GM21390 (cell line): ENCODE measurements at regions not wholly inside any gene's neighbourhood (a gene's known extent, or its start where the extent isn't known, plus 50 kb on each side); places are given as distances from the start of the nearest gene placed in this dataset.

Experiments
- ATAC-seq: cut with Tn5 transposase; IDR thresholded peaks from one replicate; pipeline ENCODE4 v1.9.1; 2021; ENCODE audit not compliant: unreplicated experiment

DNA sequence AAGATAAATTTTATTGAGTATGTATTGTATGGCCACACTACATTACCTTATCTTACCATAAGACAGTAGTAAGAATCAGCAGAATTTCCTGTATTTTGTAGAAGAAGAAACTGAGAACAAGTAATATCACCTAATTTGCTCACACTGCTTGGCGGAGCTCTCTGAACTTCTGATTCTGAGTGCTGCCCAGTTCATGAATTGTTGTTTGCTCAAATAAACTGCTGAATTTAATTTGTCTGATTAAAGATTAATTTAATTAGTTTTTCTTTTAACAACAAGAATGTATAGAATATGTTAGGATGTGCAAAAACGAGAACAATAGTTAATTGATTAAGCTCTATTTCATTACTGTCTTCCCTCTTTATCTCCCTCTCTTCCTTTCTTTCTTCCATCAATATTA lies 100.1 kb upstream of the ERBB4 start:
- ATAC-seq: no peak

DNA sequence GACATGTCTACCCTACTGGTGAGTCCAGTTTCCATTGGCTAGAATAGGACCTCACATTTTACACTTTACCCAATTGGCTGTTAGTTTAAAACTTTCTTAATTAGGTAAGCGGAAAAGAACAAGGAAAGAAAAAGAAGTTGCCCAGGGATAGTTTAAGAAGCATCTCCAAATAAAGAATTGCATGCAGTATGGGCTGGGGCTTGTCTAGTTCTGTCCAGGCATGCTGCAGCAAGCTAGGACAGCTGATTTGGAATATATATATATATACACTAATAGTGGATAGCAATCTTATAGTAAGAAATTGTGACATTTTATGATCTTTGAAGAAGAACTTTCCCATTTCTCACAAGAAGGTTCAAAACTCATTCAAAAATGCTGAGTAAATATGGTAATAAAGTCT lies 90.0 kb upstream of the ERBB4 start:
- no peak for ATAC-seq

DNA sequence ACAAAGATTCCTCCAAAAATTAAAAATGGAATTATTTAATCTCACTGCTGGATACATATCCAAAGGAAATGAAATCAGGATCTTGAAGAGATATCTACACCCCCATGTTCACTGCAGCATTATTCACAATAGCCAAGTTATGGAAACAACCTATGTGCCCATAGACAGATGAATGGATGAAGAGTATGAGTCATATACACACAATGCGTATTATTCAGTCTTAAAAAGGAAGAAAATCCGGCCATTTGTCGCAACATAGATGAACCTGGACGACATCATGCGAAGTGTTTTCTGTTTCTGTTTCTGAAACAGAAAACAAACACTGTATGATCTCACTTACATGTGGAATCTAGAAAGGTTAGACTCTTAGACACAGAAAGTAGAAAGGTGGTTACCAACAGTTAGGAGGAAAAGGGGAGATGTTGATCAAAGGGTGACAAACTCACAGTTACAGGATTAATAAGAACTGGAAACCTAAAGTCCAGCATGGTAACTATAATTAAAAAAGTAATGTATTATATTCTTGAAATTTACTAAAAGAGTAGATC lies 87.8 kb upstream of the ERBB4 start:
- ATAC-seq: no peak

DNA sequence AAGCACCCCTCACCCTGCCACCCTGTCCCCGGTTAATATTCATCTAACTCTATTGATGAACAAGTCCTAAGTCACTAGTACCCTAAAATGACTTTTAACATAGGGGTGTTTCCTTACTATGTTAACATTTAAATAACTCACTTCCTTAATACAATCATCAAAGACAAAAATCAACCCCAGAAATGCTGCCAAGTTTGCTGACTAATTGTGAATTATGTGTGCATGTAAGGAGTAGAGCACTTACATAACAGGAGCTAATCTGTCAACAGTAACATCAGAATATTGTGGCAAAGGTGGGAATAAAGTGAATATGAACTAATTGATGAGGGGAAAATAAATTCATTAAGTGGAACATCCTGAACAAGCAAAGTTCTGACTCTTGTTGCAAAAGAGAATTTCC lies 81.4 kb upstream of the ERBB4 start:
- no peak for ATAC-seq

DNA sequence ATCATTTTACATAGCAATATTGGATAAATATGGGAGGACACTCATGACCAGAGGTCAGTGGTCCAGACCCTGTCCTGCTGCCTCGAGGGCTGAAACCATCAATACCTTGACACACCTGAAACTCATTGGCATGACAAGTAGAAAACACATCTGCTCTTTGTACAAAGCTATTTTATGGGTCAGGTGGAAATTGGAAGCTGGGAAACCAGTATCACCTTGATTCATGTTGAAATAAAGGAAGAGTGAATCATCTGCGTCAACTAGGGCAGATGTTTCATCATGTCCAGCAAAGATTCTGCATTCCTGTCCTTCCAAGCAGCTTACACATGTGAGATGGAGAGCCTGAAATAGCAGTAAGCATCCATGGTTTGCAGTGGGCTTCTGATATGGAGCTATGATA lies 80.0 kb upstream of the ERBB4 start:
- ATAC-seq: no peak

DNA sequence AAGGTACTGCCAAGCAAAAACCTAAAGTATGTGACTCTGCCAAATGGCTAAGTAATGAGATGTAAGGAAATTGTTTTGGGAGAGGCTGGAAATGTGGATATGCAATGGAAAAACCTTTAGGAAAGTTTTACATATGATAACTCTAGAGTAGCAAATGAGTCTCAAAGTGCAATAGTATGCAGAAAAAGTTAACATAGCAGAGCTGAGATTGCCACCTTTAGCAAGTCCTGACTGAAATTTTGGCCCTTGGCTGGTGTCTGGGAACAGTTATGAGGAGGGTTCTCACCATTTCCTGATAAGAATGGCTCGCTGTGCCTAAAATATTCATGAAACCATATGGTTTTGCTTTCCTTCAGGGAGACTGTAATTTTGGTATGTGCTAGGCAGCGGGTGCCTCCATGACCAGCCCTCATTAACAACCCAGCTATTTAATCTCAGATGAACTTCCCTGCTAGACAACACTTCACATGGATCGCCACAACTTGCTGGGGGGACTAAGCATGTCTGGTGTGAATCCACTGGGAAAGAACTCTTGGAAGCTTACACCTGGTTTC lies 72.3 kb upstream of the ERBB4 start:
- ATAC-seq: no peak

DNA sequence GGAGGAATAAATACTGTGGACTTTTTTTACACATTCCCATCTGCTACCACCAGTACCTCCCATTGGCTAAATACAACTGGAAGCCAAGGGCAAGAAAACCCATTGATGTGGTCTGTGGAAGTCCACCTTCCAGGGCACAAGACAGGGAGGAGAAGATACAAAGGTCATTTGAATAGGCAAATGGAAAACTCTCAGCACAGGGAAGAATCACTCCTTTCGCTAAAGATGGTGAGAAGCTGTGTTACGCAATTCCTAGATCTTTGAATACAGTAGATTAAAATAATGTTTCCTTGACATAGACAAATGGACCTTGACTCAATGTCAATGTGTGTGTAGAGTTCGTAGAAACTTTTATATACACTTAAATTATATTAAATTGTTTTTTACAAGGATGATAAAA lies 70.9 kb upstream of the ERBB4 start:
- no peak for ATAC-seq

DNA sequence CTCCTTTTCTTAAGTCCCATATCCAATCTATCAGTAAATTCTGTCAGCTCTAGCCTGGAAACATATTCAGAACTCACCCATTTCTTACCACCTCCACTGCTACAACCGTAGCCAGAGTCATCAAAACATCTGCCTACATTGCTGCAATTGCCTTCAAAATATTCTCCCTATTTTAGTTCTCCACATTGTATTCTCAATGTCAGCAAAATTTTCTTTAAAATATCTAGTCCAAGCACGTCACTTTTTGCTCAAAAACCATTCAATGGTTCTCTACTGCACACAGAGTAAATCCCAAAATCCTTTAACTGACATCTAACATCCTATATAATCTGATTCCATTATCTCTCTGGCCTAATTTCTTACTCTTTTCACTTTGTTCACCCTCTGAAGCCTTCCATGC lies 68.5 kb upstream of the ERBB4 start:
- ATAC-seq: no peak

DNA sequence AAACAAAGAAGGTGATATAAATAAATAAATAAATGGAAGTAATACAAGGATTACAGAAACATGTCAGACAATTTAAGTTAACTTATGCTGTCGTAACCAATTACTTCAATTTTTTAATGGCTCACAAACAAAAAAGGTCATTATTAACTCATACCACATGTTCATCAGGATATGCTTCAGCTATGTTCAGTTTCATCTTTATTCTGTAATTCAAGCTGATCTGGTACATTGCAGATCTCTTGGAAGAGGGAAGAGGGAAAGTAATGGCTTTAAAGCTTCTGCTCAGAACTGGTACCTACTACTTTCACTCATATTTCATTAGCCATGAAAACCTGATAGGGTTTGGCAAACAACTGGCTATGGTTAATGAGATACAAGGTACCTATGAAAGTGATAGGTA lies 67.6 kb upstream of the ERBB4 start:
- ATAC-seq: no peak

DNA sequence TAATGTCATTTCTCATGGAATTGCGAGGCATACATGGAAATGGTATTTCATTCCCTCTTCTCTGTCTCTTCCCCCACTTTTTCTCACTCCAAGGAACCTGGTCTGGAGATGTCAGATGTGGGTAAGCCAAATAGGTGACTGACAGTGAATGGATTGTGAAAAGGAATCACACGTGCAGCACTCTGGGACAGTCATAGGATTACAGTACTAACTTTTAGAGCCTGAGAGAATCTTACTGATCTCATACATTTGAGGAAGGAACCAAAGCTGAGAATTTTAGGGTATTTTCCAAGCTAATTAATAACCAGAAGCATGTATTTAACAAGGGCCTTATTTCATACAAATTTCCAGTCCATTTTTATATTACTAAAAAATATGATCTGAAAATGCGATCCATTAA lies 58.1 kb upstream of the ERBB4 start:
- ATAC-seq: no peak

DNA sequence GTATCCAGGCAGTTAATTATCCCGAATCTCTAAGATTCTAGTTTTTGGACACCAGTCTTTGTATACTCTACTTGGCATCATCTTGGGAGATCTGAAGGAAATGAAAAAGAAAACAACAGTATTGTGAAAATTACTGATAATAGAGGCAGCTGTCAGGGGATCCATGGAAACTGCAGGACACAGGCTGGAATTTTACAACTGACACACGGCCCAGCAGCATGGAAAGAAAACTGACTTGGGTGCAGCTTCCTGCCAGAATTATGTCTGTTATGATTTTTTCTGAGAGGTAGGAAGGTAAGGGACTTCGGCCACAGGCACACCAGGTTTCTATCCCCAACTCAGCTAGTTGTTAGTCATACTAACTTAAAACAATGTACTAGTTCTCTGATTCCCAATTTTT lies 57.7 kb upstream of the ERBB4 start:
- ATAC-seq: no peak

DNA sequence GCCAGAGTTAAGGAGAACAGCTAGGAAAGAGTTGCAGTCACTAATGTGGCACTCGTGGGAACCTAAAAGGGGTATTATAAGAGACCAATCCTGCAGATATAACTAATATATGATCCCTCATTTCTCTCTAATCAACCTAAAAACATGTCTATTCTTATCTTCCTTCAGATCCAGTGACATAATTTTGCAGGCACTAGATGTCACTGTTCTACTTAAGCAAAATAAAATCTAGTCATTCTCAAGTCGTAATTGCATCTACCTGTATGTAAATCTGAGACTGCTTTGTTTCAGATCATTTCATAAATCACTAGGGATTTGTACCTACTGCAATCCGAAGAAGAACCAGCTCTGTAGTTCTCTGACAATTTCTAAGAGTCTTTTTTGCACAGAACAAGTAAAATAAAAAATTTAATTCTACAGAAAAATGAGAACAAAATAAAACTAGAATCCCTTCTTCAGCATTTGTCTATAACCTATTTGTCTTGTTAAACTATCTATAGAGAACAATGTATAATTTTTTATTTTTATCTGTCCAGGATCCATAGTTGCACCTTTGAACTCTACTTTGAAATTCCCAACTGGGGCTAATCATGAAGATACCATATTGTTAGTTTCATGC lies 56.5 kb upstream of the ERBB4 start:
- peak; percentile 55 for ATAC-seq

DNA sequence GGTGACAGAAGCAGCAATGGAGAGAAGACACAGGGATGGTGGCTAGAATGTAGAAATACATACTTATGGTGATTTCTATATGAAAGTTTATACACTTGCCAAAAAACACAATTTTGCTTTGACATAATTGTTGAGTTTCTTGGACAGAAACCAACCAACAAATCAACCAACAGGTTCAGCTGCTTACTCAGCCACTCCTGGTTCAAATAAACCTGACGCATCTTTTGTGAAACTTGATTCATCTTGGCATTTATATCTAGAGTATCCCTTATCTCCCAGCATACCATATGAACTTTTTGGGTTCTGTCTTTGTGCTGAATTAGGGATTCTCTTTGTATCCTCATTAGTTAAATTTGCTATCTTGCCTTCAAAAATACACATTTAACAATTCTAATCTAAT lies 54.1 kb upstream of the ERBB4 start:
- no peak for ATAC-seq
